Endothelial cell of umbilical vein (primary cell): ENCODE measurements at regions not wholly inside any gene's neighbourhood (a gene's known extent, or its start where the extent isn't known, plus 50 kb on each side); places are given as distances from the start of the nearest gene placed in this dataset.

Source experiments
- BruUV-seq: library from RNA; stranded (reverse); fragments of 400-500 nt; replicated peaks from 2 replicates; lab custom pipeline; 2021; lab: Mats Ljungman, UMichigan
- CTCF ChIA-PET: fragments of 300-600, 350-600 bp; sonication (Branson Sonifier 250); formaldehyde crosslinking; loops from one replicate; lab custom pipeline; 2021; ENCODE audit warnings: antibody characterized with exemption, inconsistent platforms; lab: Charles Lee
- POLR2A ChIA-PET: fragments of 300-600, 350-600 bp; sonication (Branson Sonifier 250); formaldehyde crosslinking; loops from one replicate; lab custom pipeline; 2021; ENCODE audit warnings: antibody characterized with exemption, inconsistent platforms; lab: Charles Lee
- DNase-seq: peaks from one replicate; pipeline ENCODE4 v3.0.0-alpha.2; 2011; ENCODE audit warnings: low read depth, low spot score
- FAIRE-seq: peaks from 2 replicates; lab custom pipeline; 2011; peaks lifted over from hg19 to GRCh38; lab: Jason Lieb, UNC
- H2AFZ ChIP-seq: 2 replicates; pipeline ENCODE4 v1.6.0; 2012; ENCODE audit warnings: low read depth, low read length, control low read depth, inconsistent platforms
- H3K27ac ChIP-seq: 2 replicates; pipeline ENCODE4 v1.5.1; 2011; ENCODE audit warnings: low read depth, mild to moderate bottlenecking, control low read depth, low read length, moderate library complexity; ENCODE audit not compliant: insufficient read depth
- H3K27me3 ChIP-seq, 2 experiments: 2 replicates each; pipeline versions ENCODE4 v1.6.0 to v1.6.1; 2011; ENCODE audit warnings: low read length in 2 of 2, mixed read lengths in 1 of 2; ENCODE audit not compliant: control insufficient read depth in 2 of 2, insufficient read depth in 2 of 2
- H3K36me3 ChIP-seq, 2 experiments: 2 replicates in 1 of 2; 3 replicates in 1 of 2; pipeline ENCODE4 v1.5.1; 2011; ENCODE audit warnings: low read length in 2 of 2, mild to moderate bottlenecking in 1 of 2, moderate library complexity in 1 of 2; ENCODE audit not compliant: control insufficient read depth in 2 of 2, insufficient read depth in 2 of 2; ENCODE audit errors: extremely low read depth in 1 of 2
- H3K4me1 ChIP-seq: 3 replicates; pipeline ENCODE4 v1.5.1; 2011; ENCODE audit warnings: mild to moderate bottlenecking, low read length; ENCODE audit not compliant: control insufficient read depth, insufficient read depth; ENCODE audit errors: extremely low read depth
- H3K4me2 ChIP-seq: 2 replicates; pipeline ENCODE4 v1.6.1; 2011; ENCODE audit warnings: low read length, control low read depth, mixed read lengths; ENCODE audit not compliant: insufficient read depth
- H3K4me3 ChIP-seq, 3 experiments: fragments of 200-600 bp in 1 of 3; sonication (generic), shearing (Covaris generic) in 1 of 3; replicated peaks in 1 of 3; 2 replicates each; pipeline ENCODE4 v1.5.1; 2011 to 2016; ENCODE audit warnings: control low read depth in 3 of 3, low read length in 3 of 3, mild to moderate bottlenecking in 2 of 3, inconsistent platforms in 1 of 3, low read depth in 1 of 3, moderate library complexity in 1 of 3; ENCODE audit not compliant: insufficient read depth in 1 of 3
- H3K79me2 ChIP-seq: 2 replicates; pipeline ENCODE4 v1.6.0; 2012; ENCODE audit warnings: low read length, inconsistent platforms; ENCODE audit not compliant: control insufficient read depth, insufficient read depth
- H3K9ac ChIP-seq: replicated peaks from 2 replicates; pipeline ENCODE3; 2011; ENCODE audit warnings: low read length, control low read depth; ENCODE audit not compliant: insufficient read depth; ENCODE audit errors: extremely low read depth
- H3K9me1 ChIP-seq: replicated peaks from 3 replicates; pipeline ENCODE4 v1.6.0; 2011; ENCODE audit warnings: mild to moderate bottlenecking, low read length; ENCODE audit not compliant: control insufficient read depth, insufficient read depth; ENCODE audit errors: extremely low read depth
- H3K9me3 ChIP-seq: replicated peaks from 2 replicates; pipeline ENCODE4 v1.5.1; 2012; ENCODE audit warnings: low read length, inconsistent platforms; ENCODE audit not compliant: control insufficient read depth, insufficient read depth
- H4K20me1 ChIP-seq: replicated peaks from 2 replicates; pipeline ENCODE3; 2011; ENCODE audit warnings: mild to moderate bottlenecking, low read length; ENCODE audit not compliant: control insufficient read depth, insufficient read depth; ENCODE audit errors: extremely low read depth
- EZH2 ChIP-seq: IDR thresholded peaks from 2 replicates; pipeline ENCODE4 v1.6.1; 2012; ENCODE audit warnings: borderline replicate concordance, low read depth, mild to moderate bottlenecking, moderate library complexity, low read length, inconsistent platforms; ENCODE audit not compliant: severe bottlenecking
- FOS ChIP-seq: IDR thresholded peaks from 2 replicates; pipeline ENCODE4 v1.6.1; 2011; ENCODE audit warnings: mild to moderate bottlenecking, low read length, moderate library complexity, borderline replicate concordance; ENCODE audit not compliant: insufficient read depth
- GATA2 ChIP-seq: IDR thresholded peaks from 2 replicates; pipeline ENCODE4 v1.7.0; 2011; ENCODE audit warnings: low read depth, mild to moderate bottlenecking, moderate library complexity, mixed read lengths, low read length; ENCODE audit not compliant: insufficient read length, insufficient read depth
- JUN ChIP-seq: IDR thresholded peaks from 2 replicates; pipeline ENCODE4 v1.6.1; 2011; ENCODE audit warnings: borderline replicate concordance, low read depth; ENCODE audit not compliant: insufficient read length, insufficient read depth
- MYC ChIP-seq: IDR thresholded peaks from one replicate; pipeline ENCODE4 v1.6.1; 2011; ENCODE audit warnings: mild to moderate bottlenecking, low read depth, low read length
- POLR2A ChIP-seq: IDR thresholded peaks from 2 replicates; pipeline ENCODE4 v1.6.1; 2012; ENCODE audit warnings: low read depth, mild to moderate bottlenecking, control low read depth, low read length
- POLR2AphosphoS5 ChIP-seq: IDR thresholded peaks from 2 replicates; pipeline ENCODE4 v1.6.1; 2012; ENCODE audit warnings: low read depth, mild to moderate bottlenecking, control low read depth, low read length, moderate library complexity; ENCODE audit not compliant: insufficient read depth
- dilution Hi-C: fragments of 300-500 bp; cut with MboI; formaldehyde crosslinking; loops from one replicate; pipeline ENCODE4 v1.15.0; 2019; ENCODE audit warnings: low sequenced_read_pairs; ENCODE audit not compliant: extremely low pct_ligation_motif_present
- intact Hi-C: fragments of 100-400 bp; cut with micrococcal nuclease; formaldehyde crosslinking; loops from one replicate; pipeline ENCODE4 v1.10.0; 2022
- TF ChIP-seq, protein P1 (sequence below), 2 donors: IDR thresholded peaks; 1 replicate in 1 of 2; 2 replicates in 1 of 2; pipeline ENCODE4 v1.5.1; 2011; ENCODE audit warnings: low read length in 2 of 2, mild to moderate bottlenecking in 2 of 2, moderate library complexity in 2 of 2, control low read depth in 1 of 2, inconsistent platforms in 1 of 2, low read depth in 1 of 2; ENCODE audit not compliant: insufficient read depth in 1 of 2; ENCODE audit errors: extremely low read depth in 1 of 2
- TF ChIP-seq, protein P2 (sequence below): IDR thresholded peaks from 2 replicates; pipeline ENCODE4 v1.6.1; 2011; ENCODE audit not compliant: insufficient read depth, insufficient read length

DNA sequence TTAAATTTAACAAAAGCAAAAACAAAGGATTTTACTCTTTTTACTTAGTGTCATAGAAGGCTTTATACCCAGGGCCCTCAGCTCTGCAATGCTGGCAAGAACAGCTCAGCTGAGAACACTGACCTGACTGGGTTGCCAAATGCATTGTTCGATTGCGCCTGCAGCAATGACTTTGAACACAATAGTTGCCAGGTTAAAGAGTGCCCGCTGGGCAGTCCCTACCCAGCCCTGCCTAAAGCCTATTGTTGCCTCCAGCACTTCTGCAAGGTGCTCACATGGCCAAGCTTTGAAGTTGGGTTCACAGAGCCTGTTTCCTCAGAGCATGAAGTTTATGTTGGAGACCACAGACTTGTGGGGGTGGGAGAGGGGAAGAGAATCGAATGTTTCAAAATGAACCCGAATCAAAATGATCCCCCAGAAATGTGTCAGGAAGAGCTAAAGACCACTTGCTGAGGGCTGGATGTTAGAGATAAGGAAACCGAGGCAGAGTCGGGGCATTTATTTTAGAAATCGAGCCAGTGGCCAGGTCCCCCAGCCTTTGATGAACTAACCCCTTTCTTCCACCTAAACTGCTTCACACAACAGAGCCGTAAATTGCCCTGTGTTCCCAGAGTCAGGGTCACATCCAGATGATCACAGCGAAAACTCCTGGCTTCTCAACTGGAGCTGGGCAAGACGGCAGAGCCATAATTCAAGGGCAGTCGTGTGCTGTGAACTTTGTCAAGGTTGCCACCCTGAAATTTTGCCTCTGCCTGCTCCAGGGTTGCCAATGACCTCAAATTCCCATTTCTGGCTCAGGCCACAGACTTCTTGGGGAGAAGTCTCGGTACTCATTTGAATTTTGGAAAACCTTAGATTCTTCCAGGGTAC, 55.0 kb downstream of the FOXA2 start:
- H3K4me2 ChIP-seq = no peak overlapping the region
- no peak overlapping the region for H2AFZ ChIP-seq
- DNase-seq (no peak), FAIRE-seq (no peak)
- H3K9ac ChIP-seq = no peak overlapping the region
- H3K9me1 ChIP-seq = no peaks in the 10 kb centered on the region
- no peaks in the 10 kb centered on the region for H3K79me2 ChIP-seq
- H3K4me3 ChIP-seq = no peak overlapping the region
- H3K9me3 ChIP-seq = no peaks in the 10 kb centered on the region
- TF ChIP-seq JUN = no peak
- TF ChIP-seq MYC = no peak
- no peak for TF ChIP-seq FOS
- no peak for TF ChIP-seq GATA2
- no peak for TF ChIP-seq POLR2AphosphoS5
- TF ChIP-seq, protein P1, sequence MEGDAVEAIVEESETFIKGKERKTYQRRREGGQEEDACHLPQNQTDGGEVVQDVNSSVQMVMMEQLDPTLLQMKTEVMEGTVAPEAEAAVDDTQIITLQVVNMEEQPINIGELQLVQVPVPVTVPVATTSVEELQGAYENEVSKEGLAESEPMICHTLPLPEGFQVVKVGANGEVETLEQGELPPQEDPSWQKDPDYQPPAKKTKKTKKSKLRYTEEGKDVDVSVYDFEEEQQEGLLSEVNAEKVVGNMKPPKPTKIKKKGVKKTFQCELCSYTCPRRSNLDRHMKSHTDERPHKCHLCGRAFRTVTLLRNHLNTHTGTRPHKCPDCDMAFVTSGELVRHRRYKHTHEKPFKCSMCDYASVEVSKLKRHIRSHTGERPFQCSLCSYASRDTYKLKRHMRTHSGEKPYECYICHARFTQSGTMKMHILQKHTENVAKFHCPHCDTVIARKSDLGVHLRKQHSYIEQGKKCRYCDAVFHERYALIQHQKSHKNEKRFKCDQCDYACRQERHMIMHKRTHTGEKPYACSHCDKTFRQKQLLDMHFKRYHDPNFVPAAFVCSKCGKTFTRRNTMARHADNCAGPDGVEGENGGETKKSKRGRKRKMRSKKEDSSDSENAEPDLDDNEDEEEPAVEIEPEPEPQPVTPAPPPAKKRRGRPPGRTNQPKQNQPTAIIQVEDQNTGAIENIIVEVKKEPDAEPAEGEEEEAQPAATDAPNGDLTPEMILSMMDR (IDR thresholded peaks at IDR 0.05; ENCODE audit: extremely low read depth in 1 of 2, insufficient read depth in 1 of 2, low read depth in 1 of 2, low read length in 2 of 2) = no peak
- no peak for TF ChIP-seq EZH2
- no peak for TF ChIP-seq POLR2A
- TF ChIP-seq, protein P2, sequence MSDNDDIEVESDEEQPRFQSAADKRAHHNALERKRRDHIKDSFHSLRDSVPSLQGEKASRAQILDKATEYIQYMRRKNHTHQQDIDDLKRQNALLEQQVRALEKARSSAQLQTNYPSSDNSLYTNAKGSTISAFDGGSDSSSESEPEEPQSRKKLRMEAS = no peak
- H4K20me1 ChIP-seq = no peaks in the 10 kb centered on the region
- POLR2A ChIA-PET = no interaction called here
- BruUV-seq = no TSS peak
- peaks cover 0 to 4% of the 10 kb centered on the region in 2 experiments for H3K27me3 ChIP-seq
- no peak overlapping the region for H3K27ac ChIP-seq
- H3K4me1 ChIP-seq = no peaks in the 10 kb centered on the region
- dilution Hi-C loops (no loop called here), intact Hi-C loops (no loop called here)
- no peaks in the 10 kb centered on the region for H3K36me3 ChIP-seq
- CTCF ChIA-PET = no interaction called here
